ENCODE measurements at regions not wholly inside any gene's neighbourhood (a gene's known extent, or its start where the extent isn't known, plus 50 kb on each side); places are given as distances from the start of the nearest gene placed in this dataset.

- DNase-seq (ENCODE audit: low spot score in 2 of 2, unreplicated experiment in 2 of 2): no peak
- Mint-ChIP-seq H3K36me3 (no peaks in the 10 kb centered on the region), H3K27me3 (ENCODE audit: low read depth) (no peaks in the 10 kb centered on the region), H3K4me1 (peaks cover 12% of the 10 kb centered on the region), H3K27ac (peak overlapping the region; percentile 39), H3K9me3 (peaks cover 11% of the 10 kb centered on the region), H3K4me3 (no peak overlapping the region)
- no peak for TF ChIP-seq CTCF (IDR thresholded peaks at IDR 0.05; ENCODE audit: unreplicated experiment)
Observed at GRCh38 chr11:105245781-105246315, 106.3 kb upstream of the CARD18 start.

DNA sequence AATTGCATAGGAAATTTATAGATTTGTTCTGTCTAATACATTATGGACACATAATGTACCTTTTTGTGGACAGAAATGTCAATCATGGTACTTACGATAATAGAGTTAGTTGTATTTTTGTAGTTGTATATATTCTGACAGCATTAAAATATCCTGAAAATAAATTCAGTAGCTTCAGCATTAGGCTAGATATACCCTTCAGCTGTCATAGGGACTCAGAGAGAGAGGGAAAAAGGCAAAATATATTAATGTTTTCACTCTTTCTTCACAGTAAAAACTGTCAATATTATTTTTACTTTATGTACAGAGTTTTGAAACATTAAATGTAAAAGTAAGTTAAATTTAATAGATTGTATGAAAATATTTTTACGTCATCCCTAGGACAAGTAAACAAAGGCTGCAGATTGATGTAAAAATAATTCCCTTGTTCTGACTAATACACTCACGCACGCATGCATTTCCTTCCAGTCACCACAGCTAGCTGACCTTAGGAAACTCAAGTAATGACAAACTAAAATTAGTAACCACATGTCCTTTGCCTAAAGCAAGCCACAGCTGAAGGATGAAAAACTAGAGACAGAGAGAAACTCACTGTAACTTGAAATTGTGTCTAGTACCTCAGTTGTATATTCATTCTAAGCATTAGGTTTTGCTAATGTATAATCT, 104.7 kb upstream of the CARD18 start:
- Mint-ChIP-seq H3K9me3 (peaks cover 21% of the 10 kb centered on the region), H3K36me3 (peaks cover 3% of the 10 kb centered on the region), H3K27me3 (ENCODE audit: low read depth) (no peaks in the 10 kb centered on the region), H3K27ac (peak overlapping the region; percentile 13), H3K4me3 (no peak overlapping the region), H3K4me1 (peaks cover 12% of the 10 kb centered on the region)
- TF ChIP-seq CTCF (IDR thresholded peaks at IDR 0.05; ENCODE audit: unreplicated experiment): no peak
- no peak for DNase-seq (ENCODE audit: low spot score in 2 of 2, unreplicated experiment in 2 of 2)

- no peak overlapping the region for H3K4me3 Mint-ChIP-seq
- H3K27ac Mint-ChIP-seq: no peak overlapping the region
- no peak for DNase-seq (ENCODE audit: low spot score in 2 of 2, unreplicated experiment in 2 of 2)
- no peaks in the 10 kb centered on the region for H3K27me3 Mint-ChIP-seq (ENCODE audit: low read depth)
- H3K4me1 Mint-ChIP-seq: peaks cover 13% of the 10 kb centered on the region
- TF ChIP-seq CTCF (IDR thresholded peaks at IDR 0.05; ENCODE audit: unreplicated experiment): no peak
- peaks cover 3% of the 10 kb centered on the region for H3K36me3 Mint-ChIP-seq
- peaks cover 27% of the 10 kb centered on the region for H3K9me3 Mint-ChIP-seq
Observed at GRCh38 chr11:105241136-105241535, 101.6 kb upstream of the CARD18 start.

- Mint-ChIP-seq H3K9me3 (peaks cover 22% of the 10 kb centered on the region), H3K27ac (no peak overlapping the region), H3K27me3 (ENCODE audit: low read depth) (no peaks in the 10 kb centered on the region), H3K36me3 (peaks cover 3% of the 10 kb centered on the region), H3K4me1 (peaks cover 6% of the 10 kb centered on the region), H3K4me3 (no peak overlapping the region)
- no peak for DNase-seq (ENCODE audit: low spot score in 2 of 2, unreplicated experiment in 2 of 2)
- TF ChIP-seq CTCF (IDR thresholded peaks at IDR 0.05; ENCODE audit: unreplicated experiment): no peak
Observed at GRCh38 chr11:105236664-105237063, 97.1 kb upstream of the CARD18 start.

GRCh38 chr11:105233285-105233684, 93.7 kb upstream of the CARD18 start:
- H3K27ac Mint-ChIP-seq: no peak overlapping the region
- TF ChIP-seq CTCF (IDR thresholded peaks at IDR 0.05; ENCODE audit: unreplicated experiment): no peak
- H3K9me3 Mint-ChIP-seq: peaks cover 5% of the 10 kb centered on the region
- no peak for DNase-seq (ENCODE audit: low spot score in 2 of 2, unreplicated experiment in 2 of 2)
- no peaks in the 10 kb centered on the region for H3K27me3 Mint-ChIP-seq (ENCODE audit: low read depth)
- H3K4me3 Mint-ChIP-seq: no peak overlapping the region
- no peaks in the 10 kb centered on the region for H3K36me3 Mint-ChIP-seq
- peaks cover 6% of the 10 kb centered on the region for H3K4me1 Mint-ChIP-seq
